OCI-LY3 (cell line): ENCODE measurements at regions not wholly inside any gene's neighbourhood (a gene's known extent, or its start where the extent isn't known, plus 50 kb on each side); places are given as distances from the start of the nearest gene placed in this dataset.

Source experiments
- EZH2phosphoT487 ChIP-seq: fragments of 200-600 bp; shearing (Covaris generic); IDR thresholded peaks from 2 replicates; pipeline ENCODE4 v1.6.1; 2018; ENCODE audit warnings: antibody characterized with exemption, mixed run types, low read depth
- TF ChIP-seq, protein P1 (sequence below): fragments of 200-600, 300-600 bp; sonication (generic); IDR thresholded peaks from 2 replicates; pipeline ENCODE4 v1.5.1; 2014; ENCODE audit warnings: antibody characterized with exemption, low read length, low read depth

DNA sequence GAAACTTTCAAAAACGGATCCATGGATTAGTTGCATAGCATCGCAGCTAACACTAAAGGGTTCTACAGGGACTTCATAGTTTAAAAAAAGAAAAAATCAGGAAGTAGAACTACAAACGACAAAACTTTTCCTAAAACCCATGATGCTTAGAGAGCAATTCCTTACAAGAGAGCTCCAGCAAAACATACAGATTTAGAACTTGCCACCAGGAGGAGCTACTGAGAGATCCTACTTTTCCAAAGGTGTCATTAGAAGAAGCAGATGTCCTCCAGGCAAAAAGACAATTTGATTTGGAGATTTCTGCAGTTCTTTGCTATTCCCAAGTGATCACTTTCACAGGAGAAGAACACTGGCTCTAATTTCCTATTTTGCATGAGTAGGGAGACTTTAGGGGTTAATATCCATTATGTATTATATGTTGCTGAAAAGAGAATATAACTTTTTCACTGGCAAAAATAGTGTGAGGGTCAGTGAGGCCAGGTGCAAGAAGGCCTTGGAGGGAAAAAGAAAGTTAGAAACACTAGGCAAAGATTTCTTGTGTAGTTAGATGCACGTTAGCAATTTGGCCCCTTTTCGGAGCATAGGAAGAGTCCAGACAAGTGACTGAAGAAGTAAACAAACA lies 436.2 kb downstream of the SUCLG1 start:
- TF ChIP-seq, protein P1, sequence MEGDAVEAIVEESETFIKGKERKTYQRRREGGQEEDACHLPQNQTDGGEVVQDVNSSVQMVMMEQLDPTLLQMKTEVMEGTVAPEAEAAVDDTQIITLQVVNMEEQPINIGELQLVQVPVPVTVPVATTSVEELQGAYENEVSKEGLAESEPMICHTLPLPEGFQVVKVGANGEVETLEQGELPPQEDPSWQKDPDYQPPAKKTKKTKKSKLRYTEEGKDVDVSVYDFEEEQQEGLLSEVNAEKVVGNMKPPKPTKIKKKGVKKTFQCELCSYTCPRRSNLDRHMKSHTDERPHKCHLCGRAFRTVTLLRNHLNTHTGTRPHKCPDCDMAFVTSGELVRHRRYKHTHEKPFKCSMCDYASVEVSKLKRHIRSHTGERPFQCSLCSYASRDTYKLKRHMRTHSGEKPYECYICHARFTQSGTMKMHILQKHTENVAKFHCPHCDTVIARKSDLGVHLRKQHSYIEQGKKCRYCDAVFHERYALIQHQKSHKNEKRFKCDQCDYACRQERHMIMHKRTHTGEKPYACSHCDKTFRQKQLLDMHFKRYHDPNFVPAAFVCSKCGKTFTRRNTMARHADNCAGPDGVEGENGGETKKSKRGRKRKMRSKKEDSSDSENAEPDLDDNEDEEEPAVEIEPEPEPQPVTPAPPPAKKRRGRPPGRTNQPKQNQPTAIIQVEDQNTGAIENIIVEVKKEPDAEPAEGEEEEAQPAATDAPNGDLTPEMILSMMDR = peak; percentile 82
- no peak for TF ChIP-seq EZH2phosphoT487
